CD4-positive, alpha-beta T cell treated with Interleukin-6 for 4 hours (primary cell): ENCODE measurements at regions not wholly inside any gene's neighbourhood (a gene's known extent, or its start where the extent isn't known, plus 50 kb on each side); places are given as distances from the start of the nearest gene placed in this dataset.

Experiments used
- DNase-seq: peaks from one replicate; pipeline ENCODE4 v3.0.0-alpha.2; 2020; ENCODE audit warnings: mixed read lengths

GRCh38 chr14:85402569-85403162 is 127.3 kb upstream of the FLRT2 start:
- DNase-seq = no peak

GRCh38 chr14:85409481-85410210 is 120.3 kb upstream of the FLRT2 start:
- DNase-seq = no peak

GRCh38 chr14:85412756-85413155 is 117.2 kb upstream of the FLRT2 start:
- no peak for DNase-seq

GRCh38 chr14:85413836-85414526 is 116.0 kb upstream of the FLRT2 start:
- no peak for DNase-seq

GRCh38 chr14:85415015-85415712 is 114.8 kb upstream of the FLRT2 start:
- DNase-seq = no peak

- DNase-seq = no peak
These were observed 113.2 kb upstream of the FLRT2 start for GRCh38 chr14:85416771-85417170.

GRCh38 chr14:85417396-85417795 is 112.5 kb upstream of the FLRT2 start:
- DNase-seq = no peak

GRCh38 chr14:85418721-85419120 is 111.2 kb upstream of the FLRT2 start:
- no peak for DNase-seq

- DNase-seq = no peak
These were observed 109.7 kb upstream of the FLRT2 start for GRCh38 chr14:85420278-85420677.

- no peak for DNase-seq
These were observed 109.2 kb upstream of the FLRT2 start for GRCh38 chr14:85420707-85421106.

- DNase-seq = no peak
These were observed 108.6 kb upstream of the FLRT2 start for GRCh38 chr14:85421186-85421877.

GRCh38 chr14:85423889-85424288 is 106.1 kb upstream of the FLRT2 start:
- DNase-seq = no peak

- DNase-seq = no peak
These were observed 104.4 kb upstream of the FLRT2 start for GRCh38 chr14:85425507-85425906.

- no peak for DNase-seq
These were observed 103.6 kb upstream of the FLRT2 start for GRCh38 chr14:85426068-85426935.

- no peak for DNase-seq
These were observed 101.0 kb upstream of the FLRT2 start for GRCh38 chr14:85428926-85429325.

GRCh38 chr14:85437148-85437547 is 92.8 kb upstream of the FLRT2 start:
- DNase-seq = no peak

GRCh38 chr14:85438001-85438400 is 91.9 kb upstream of the FLRT2 start:
- no peak for DNase-seq

GRCh38 chr14:85438481-85438942 is 91.4 kb upstream of the FLRT2 start:
- DNase-seq = no peak

GRCh38 chr14:85439696-85440328 is 90.1 kb upstream of the FLRT2 start:
- DNase-seq = no peak

GRCh38 chr14:85441909-85442643 is 87.9 kb upstream of the FLRT2 start:
- no peak for DNase-seq

- DNase-seq = no peak
These were observed 86.9 kb upstream of the FLRT2 start for GRCh38 chr14:85442996-85443395.
